H9 (cell line): ENCODE measurements at regions not wholly inside any gene's neighbourhood (a gene's known extent, or its start where the extent isn't known, plus 50 kb on each side); places are given as distances from the start of the nearest gene placed in this dataset.

Experiments
- DNase-seq: peaks from one replicate; pipeline ENCODE4 v3.0.0-alpha.2; 2017
- H2AFZ ChIP-seq: one replicate; pipeline ENCODE4 v1.6.1; 2013; ENCODE audit warnings: mild to moderate bottlenecking, low read length, control low read depth, moderate library complexity
- H2AK5ac ChIP-seq: 2 replicates; pipeline ENCODE4 v1.6.1; 2013; ENCODE audit warnings: low read length, control low read depth, mixed read lengths; ENCODE audit not compliant: insufficient read length
- H2BK120ac ChIP-seq: one replicate; pipeline ENCODE4 v1.6.1; 2013; ENCODE audit warnings: low read depth, mild to moderate bottlenecking, low read length, control low read depth, inconsistent platforms; ENCODE audit not compliant: poor library complexity, severe bottlenecking
- H2BK12ac ChIP-seq: 2 replicates; pipeline ENCODE4 v1.6.1; 2013; ENCODE audit warnings: low read length, control low read depth, mixed read lengths, low read depth; ENCODE audit not compliant: insufficient read length
- H2BK15ac ChIP-seq: 2 replicates; pipeline ENCODE4 v1.6.1; 2013; ENCODE audit warnings: low read depth, low read length, control low read depth
- H2BK20ac ChIP-seq: one replicate; pipeline ENCODE4 v1.6.1; 2013; ENCODE audit warnings: low read depth, mild to moderate bottlenecking, low read length, control low read depth, inconsistent platforms; ENCODE audit not compliant: poor library complexity, severe bottlenecking
- H2BK5ac ChIP-seq: 2 replicates; pipeline ENCODE4 v1.6.1; 2013; ENCODE audit warnings: low read length, control low read depth, mixed read lengths; ENCODE audit not compliant: insufficient read length
- H3K14ac ChIP-seq: 2 replicates; pipeline ENCODE4 v1.6.1; 2013; ENCODE audit warnings: low read length, control low read depth; ENCODE audit not compliant: insufficient read depth
- H3K18ac ChIP-seq: 2 replicates; pipeline ENCODE4 v1.6.1; 2013; ENCODE audit warnings: low read depth, mild to moderate bottlenecking, mixed read lengths, low read length, control low read depth; ENCODE audit not compliant: insufficient read length
- H3K23ac ChIP-seq: 2 replicates; pipeline ENCODE4 v1.6.1; 2013; ENCODE audit warnings: low read length, control low read depth, mixed read lengths, low read depth; ENCODE audit not compliant: insufficient read length
- H3K23me2 ChIP-seq: 2 replicates; pipeline ENCODE4 v1.6.1; 2013; ENCODE audit warnings: low read depth, mild to moderate bottlenecking, mixed read lengths, low read length, control low read depth; ENCODE audit not compliant: insufficient read length, poor library complexity, severe bottlenecking
- H3K27ac ChIP-seq: 2 replicates; pipeline ENCODE4 v1.5.1; 2013; ENCODE audit warnings: low read length, control low read depth, mixed read lengths, low read depth; ENCODE audit not compliant: insufficient read length
- H3K27me3 ChIP-seq: 2 replicates; pipeline ENCODE4 v1.6.1; 2013; ENCODE audit warnings: low read length, control low read depth, inconsistent platforms; ENCODE audit not compliant: insufficient read depth
- H3K4ac ChIP-seq: 2 replicates; pipeline ENCODE4 v1.6.1; 2013; ENCODE audit warnings: low read depth, mild to moderate bottlenecking, control low read depth, inconsistent platforms, low read length, moderate library complexity
- H3K4me1 ChIP-seq: 2 replicates; pipeline ENCODE4 v1.6.1; 2013; ENCODE audit warnings: low read length, control low read depth, inconsistent platforms; ENCODE audit not compliant: insufficient read depth
- H3K4me2 ChIP-seq: 2 replicates; pipeline ENCODE4 v1.6.1; 2013; ENCODE audit warnings: low read length, control low read depth, mixed read lengths; ENCODE audit not compliant: insufficient read length, insufficient read depth
- H3K56ac ChIP-seq: 2 replicates; pipeline ENCODE4 v1.6.1; 2013; ENCODE audit warnings: low read depth, mild to moderate bottlenecking, mixed read lengths, low read length, control low read depth; ENCODE audit not compliant: insufficient read length
- H3K79me1 ChIP-seq: 2 replicates; pipeline ENCODE4 v1.6.1; 2013; ENCODE audit warnings: low read depth, mild to moderate bottlenecking, moderate library complexity, low read length, control low read depth, inconsistent platforms; ENCODE audit not compliant: insufficient read depth, poor library complexity, severe bottlenecking
- H3K79me2 ChIP-seq: 2 replicates; pipeline ENCODE4 v1.6.1; 2013; ENCODE audit warnings: low read length, control low read depth, inconsistent platforms; ENCODE audit not compliant: insufficient read depth
- H3K9ac ChIP-seq: 2 replicates; pipeline ENCODE4 v1.6.1; 2013; ENCODE audit warnings: low read length, control low read depth, mixed read lengths; ENCODE audit not compliant: insufficient read length; ENCODE audit errors: extremely low read depth
- H3K9me3 ChIP-seq: one replicate; pipeline ENCODE4 v1.6.1; 2013; ENCODE audit warnings: low read depth, low read length, inconsistent platforms; ENCODE audit not compliant: control insufficient read depth
- H3T11ph ChIP-seq: one replicate; pipeline ENCODE4 v1.6.1; 2013; ENCODE audit warnings: mild to moderate bottlenecking, low read length, control low read depth, inconsistent platforms
- H4K20me1 ChIP-seq: one replicate; pipeline ENCODE4 v1.6.1; 2013; ENCODE audit not compliant: control insufficient read depth, insufficient read length, insufficient read depth
- H4K5ac ChIP-seq: 2 replicates; pipeline ENCODE4 v1.6.1; 2013; ENCODE audit warnings: low read depth, mild to moderate bottlenecking, mixed read lengths, low read length, control low read depth; ENCODE audit not compliant: insufficient read length
- H4K8ac ChIP-seq: replicated peaks from 2 replicates; pipeline ENCODE4 v1.6.1; 2013; ENCODE audit warnings: low read length, control low read depth, mixed read lengths, low read depth; ENCODE audit not compliant: insufficient read length
- H4K91ac ChIP-seq: 2 replicates; pipeline ENCODE4 v1.6.1; 2013; ENCODE audit warnings: low read depth, mild to moderate bottlenecking, moderate library complexity, mixed read lengths, low read length, control low read depth; ENCODE audit not compliant: insufficient read length
- H3K27ac Mint-ChIP-seq, 3 experiments: 2 replicates in 2 of 3; 3 replicates in 1 of 3; pipeline ENCODE4 v1.8.0; 2020 to 2021; ENCODE audit warnings: mixed read lengths in 3 of 3, mild to moderate bottlenecking in 1 of 3, moderate library complexity in 1 of 3
- H3K27me3 Mint-ChIP-seq: 2 replicates; pipeline ENCODE4 v1.8.0; 2021; ENCODE audit warnings: low read depth, mild to moderate bottlenecking, moderate library complexity, mixed read lengths
- H3K36me3 Mint-ChIP-seq, 3 experiments: 2 replicates in 2 of 3; 3 replicates in 1 of 3; pipeline ENCODE4 v1.8.0; 2020 to 2021; ENCODE audit warnings: low read depth in 3 of 3, mixed read lengths in 3 of 3; ENCODE audit not compliant: insufficient read depth in 1 of 3
- H3K4me1 Mint-ChIP-seq, 2 experiments: 2 replicates each; pipeline ENCODE4 v1.8.0; 2020; ENCODE audit warnings: mixed read lengths in 2 of 2
- H3K4me3 Mint-ChIP-seq, 2 experiments: 2 replicates in 1 of 2; 3 replicates in 1 of 2; pipeline ENCODE4 v1.8.0; 2020 to 2021; ENCODE audit warnings: mild to moderate bottlenecking in 2 of 2, mixed read lengths in 2 of 2, moderate library complexity in 1 of 2
- H3K9me3 Mint-ChIP-seq, 2 experiments: 2 replicates in 1 of 2; 3 replicates in 1 of 2; pipeline ENCODE4 v1.8.0; 2020; ENCODE audit warnings: mild to moderate bottlenecking in 2 of 2, mixed read lengths in 2 of 2, moderate library complexity in 1 of 2
- WGBS: extraction: QIAGEN DNeasy Blood & Tissue Kit; methylation state at CpG from one replicate; pipeline ENCODE4 v1.1.7; 2013; ENCODE audit warnings: missing lambda C conversion rate, low lambda C conversion rate, mixed read lengths; ENCODE audit not compliant: insufficient read length; ENCODE audit errors: extremely low coverage; 5-methylcytosine and 5-hydroxymethylcytosine counted together
- TF ChIP-seq, protein P1 (sequence below): fragments of 200-600 bp; sonication (generic); conservative IDR thresholded peaks from 3 replicates; pipeline ENCODE4 v1.8.0; 2021; ENCODE audit warnings: antibody characterized with exemption, mild to moderate bottlenecking

GRCh38 chr1:29700491-29700890 lies 464.2 kb downstream of the PTPRU start:
- H3K4ac ChIP-seq = no peak overlapping the region
- no peak overlapping the region for H2AFZ ChIP-seq
- no peaks in the 10 kb centered on the region; a peak in 1 of 7 replicates for H3K36me3 Mint-ChIP-seq
- no peak overlapping the region for H4K5ac ChIP-seq
- H4K91ac ChIP-seq = no peak overlapping the region
- no peaks in the 10 kb centered on the region; the same call in 1 of the 2 replicates for H3K27me3 Mint-ChIP-seq
- H3T11ph ChIP-seq = no peak overlapping the region
- no peak for DNase-seq
- H2BK20ac ChIP-seq = no peak overlapping the region
- TF ChIP-seq, protein P1, sequence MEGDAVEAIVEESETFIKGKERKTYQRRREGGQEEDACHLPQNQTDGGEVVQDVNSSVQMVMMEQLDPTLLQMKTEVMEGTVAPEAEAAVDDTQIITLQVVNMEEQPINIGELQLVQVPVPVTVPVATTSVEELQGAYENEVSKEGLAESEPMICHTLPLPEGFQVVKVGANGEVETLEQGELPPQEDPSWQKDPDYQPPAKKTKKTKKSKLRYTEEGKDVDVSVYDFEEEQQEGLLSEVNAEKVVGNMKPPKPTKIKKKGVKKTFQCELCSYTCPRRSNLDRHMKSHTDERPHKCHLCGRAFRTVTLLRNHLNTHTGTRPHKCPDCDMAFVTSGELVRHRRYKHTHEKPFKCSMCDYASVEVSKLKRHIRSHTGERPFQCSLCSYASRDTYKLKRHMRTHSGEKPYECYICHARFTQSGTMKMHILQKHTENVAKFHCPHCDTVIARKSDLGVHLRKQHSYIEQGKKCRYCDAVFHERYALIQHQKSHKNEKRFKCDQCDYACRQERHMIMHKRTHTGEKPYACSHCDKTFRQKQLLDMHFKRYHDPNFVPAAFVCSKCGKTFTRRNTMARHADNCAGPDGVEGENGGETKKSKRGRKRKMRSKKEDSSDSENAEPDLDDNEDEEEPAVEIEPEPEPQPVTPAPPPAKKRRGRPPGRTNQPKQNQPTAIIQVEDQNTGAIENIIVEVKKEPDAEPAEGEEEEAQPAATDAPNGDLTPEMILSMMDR = no peak
- no peak overlapping the region for H4K8ac ChIP-seq
- H3K9me3 Mint-ChIP-seq = no peaks in the 10 kb centered on the region; a peak in 1 of 5 replicates
- H3K56ac ChIP-seq = no peak overlapping the region
- peaks cover 13 to 28% of the 10 kb centered on the region in 2 experiments for H3K4me1 Mint-ChIP-seq
- no peak overlapping the region for H3K23ac ChIP-seq
- no peaks in the 10 kb centered on the region for H3K27me3 ChIP-seq
- H2BK15ac ChIP-seq = no peak overlapping the region
- H3K27ac Mint-ChIP-seq = no peak overlapping the region
- H2BK120ac ChIP-seq = no peak overlapping the region
- H3K79me2 ChIP-seq = no peaks in the 10 kb centered on the region
- no peaks in the 10 kb centered on the region for H4K20me1 ChIP-seq
- no peak overlapping the region for H3K9ac ChIP-seq
- WGBS = no CpG with 5 or more reads among the region's 1 CpG
- no peaks in the 10 kb centered on the region for H3K23me2 ChIP-seq
- no peak overlapping the region for H2AK5ac ChIP-seq
- no peak overlapping the region for H2BK12ac ChIP-seq
- no peaks in the 10 kb centered on the region for H3K79me1 ChIP-seq
- H3K4me2 ChIP-seq = no peak overlapping the region
- no peaks in the 10 kb centered on the region for H3K9me3 ChIP-seq
- no peak overlapping the region for H2BK5ac ChIP-seq
- no peak overlapping the region for H3K14ac ChIP-seq
- no peaks in the 10 kb centered on the region for H3K4me1 ChIP-seq
- no peak overlapping the region for H3K18ac ChIP-seq
- no peak overlapping the region for H3K27ac ChIP-seq
- no peak overlapping the region for H3K4me3 Mint-ChIP-seq
